GM12865 (cell line): ENCODE measurements at regions not wholly inside any gene's neighbourhood (a gene's known extent, or its start where the extent isn't known, plus 50 kb on each side); places are given as distances from the start of the nearest gene placed in this dataset.
"Not testable (repeated sequence)": the region's sequence is repeated elsewhere in the genome, so short reads cannot be mapped to it uniquely, and the experiment has no call there.

Source experiments
- DNase-seq: peaks from one replicate; pipeline ENCODE4 v3.0.0; 2010; ENCODE audit warnings: low read depth
- H3K4me3 ChIP-seq: 2 replicates; pipeline ENCODE4 v1.5.1; 2011; ENCODE audit warnings: mild to moderate bottlenecking, low read depth, low read length, control low read depth
- TF ChIP-seq, protein P1 (sequence below): IDR thresholded peaks from 2 replicates; pipeline ENCODE4 v1.5.1; 2011; ENCODE audit warnings: low read length, control low read depth, low read depth, inconsistent platforms; ENCODE audit not compliant: insufficient read depth; ENCODE audit errors: missing control alignments

DNA sequence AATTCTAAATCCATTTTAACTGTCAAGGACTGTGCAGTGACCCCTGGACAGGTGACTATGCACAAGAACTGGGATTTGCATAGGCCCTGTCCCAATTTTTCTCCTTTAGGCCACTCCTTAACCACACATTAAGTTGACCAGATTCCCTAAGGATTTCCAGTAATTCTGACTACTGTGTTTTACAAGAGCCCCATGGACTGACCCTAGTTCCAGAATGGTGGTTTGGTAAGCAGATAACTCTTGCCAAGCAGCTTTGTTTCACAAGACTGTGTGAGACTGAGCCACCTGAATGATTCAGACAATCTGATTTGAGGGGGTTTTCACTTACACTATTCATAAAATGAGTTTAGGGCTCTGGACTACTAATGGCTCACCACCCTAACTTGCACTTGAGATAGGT is 535.8 kb downstream of the ZBBX start:
- H3K4me3 ChIP-seq = no peak overlapping the region
- no peak for DNase-seq
- TF ChIP-seq, protein P1, sequence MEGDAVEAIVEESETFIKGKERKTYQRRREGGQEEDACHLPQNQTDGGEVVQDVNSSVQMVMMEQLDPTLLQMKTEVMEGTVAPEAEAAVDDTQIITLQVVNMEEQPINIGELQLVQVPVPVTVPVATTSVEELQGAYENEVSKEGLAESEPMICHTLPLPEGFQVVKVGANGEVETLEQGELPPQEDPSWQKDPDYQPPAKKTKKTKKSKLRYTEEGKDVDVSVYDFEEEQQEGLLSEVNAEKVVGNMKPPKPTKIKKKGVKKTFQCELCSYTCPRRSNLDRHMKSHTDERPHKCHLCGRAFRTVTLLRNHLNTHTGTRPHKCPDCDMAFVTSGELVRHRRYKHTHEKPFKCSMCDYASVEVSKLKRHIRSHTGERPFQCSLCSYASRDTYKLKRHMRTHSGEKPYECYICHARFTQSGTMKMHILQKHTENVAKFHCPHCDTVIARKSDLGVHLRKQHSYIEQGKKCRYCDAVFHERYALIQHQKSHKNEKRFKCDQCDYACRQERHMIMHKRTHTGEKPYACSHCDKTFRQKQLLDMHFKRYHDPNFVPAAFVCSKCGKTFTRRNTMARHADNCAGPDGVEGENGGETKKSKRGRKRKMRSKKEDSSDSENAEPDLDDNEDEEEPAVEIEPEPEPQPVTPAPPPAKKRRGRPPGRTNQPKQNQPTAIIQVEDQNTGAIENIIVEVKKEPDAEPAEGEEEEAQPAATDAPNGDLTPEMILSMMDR = no peak

DNA sequence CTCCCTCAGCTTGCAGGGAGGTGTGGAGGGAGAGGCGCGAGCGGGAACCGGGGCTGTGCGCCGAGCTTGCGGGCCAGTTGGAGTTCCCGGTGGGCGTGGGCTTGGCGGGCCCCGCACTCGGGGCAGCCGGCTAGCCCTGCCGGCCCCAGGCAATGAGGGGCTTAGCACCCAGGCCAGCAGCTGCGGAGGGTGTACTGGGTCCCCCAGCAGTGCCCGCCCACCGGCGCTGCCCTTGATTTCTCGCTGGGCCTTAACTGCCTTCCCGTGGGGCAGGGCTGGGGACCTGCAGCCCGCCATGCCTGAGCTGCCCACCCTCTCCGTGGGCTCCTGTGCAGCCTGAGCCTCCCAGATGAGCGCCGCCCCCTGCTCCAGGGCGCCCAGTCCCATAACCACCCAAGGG is 537.3 kb downstream of the ZBBX start:
- H3K4me3 ChIP-seq, DNase-seq: not testable (repeated sequence)

- TF ChIP-seq, protein P1 = peak; percentile 30
- peak; percentile 18 for DNase-seq
- no peak overlapping the region for H3K4me3 ChIP-seq
Measured at GRCh38 chr3:166837535-166837934, 542.6 kb downstream of the ZBBX start.

GRCh38 chr3:166836836-166837235 is 543.3 kb downstream of the ZBBX start:
- DNase-seq = no peak
- H3K4me3 ChIP-seq = no peak overlapping the region
- TF ChIP-seq, protein P1 = no peak

DNA sequence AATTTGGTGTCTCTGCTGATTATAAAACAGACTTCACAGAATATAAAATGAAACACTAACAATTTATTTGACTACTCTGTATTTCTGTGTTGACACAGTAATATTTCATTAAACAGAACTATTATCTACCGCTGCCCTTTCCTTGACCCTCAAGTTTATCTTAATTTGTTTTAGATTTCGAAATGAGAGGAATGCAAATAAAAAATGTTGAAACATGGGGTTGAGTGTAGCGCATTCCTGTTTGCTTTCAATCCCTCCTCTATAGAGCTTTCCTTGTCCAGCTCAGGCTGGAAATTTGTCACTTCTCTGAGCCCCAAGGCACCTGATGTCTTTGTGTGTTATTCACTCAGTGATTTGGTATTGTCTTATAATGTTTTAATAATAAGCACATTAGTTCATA is 550.2 kb downstream of the ZBBX start:
- no peak for DNase-seq
- no peak overlapping the region for H3K4me3 ChIP-seq
- TF ChIP-seq, protein P1 = no peak

DNA sequence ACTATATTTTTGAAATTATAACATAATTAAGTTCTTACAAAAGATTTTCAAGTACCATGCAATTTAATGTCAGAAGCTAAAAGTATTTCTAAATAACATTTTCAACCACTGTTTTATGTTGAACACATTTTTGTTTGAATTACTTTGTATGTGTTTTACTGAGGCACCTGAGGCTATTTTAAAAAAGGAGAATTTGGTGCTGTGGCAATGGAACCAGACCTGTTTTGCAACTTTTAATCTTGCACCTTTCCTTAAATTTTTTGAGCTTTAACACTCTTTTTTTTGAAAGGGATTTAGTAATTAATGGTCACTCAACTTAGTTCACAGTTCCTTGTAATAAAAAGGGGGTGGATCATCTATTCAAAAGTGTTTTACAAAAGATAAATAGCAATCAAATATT is 561.6 kb downstream of the ZBBX start:
- no peak for DNase-seq
- H3K4me3 ChIP-seq = no peak overlapping the region
- TF ChIP-seq, protein P1 = no peak

GRCh38 chr3:166817269-166817668 is 562.8 kb downstream of the ZBBX start:
- not testable (repeated sequence) for H3K4me3 ChIP-seq, DNase-seq

DNA sequence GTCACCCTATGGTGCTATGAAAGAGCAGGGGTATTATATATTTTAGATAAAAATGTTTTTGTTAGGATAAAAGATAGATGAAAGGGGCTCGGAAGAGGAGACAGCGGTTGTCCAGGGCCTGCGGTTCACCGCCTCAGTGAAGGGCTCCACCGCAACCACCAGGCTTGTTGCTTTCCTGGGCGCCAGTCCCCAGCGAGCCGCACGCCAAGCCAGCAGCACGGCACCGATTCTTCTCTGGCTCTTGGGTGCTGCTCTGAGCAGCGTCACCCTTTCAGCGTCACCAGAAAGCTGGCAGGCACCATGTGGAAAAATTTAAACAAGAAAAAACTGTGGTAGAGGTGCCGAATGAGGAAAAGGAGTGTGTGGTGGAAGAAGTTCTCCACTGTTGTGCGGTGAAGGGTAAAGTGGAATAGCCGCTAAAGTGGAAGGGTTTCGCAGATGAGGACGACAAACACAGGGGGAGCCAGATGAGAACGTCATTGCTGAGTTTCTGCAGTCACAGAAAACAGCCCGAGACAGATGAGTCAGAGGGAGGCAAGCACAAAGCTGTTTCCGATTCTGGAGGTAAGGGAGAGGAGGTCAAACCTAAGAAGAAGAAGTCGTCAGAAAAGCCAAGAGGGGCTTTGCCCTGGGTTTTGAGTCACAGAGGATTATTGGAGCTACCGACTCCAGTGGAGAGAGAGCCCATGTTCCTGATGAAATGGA is 569.2 kb downstream of the ZBBX start:
- TF ChIP-seq, protein P1 = no peak
- DNase-seq = no peak
- H3K4me3 ChIP-seq = no peak overlapping the region
